ENCODE measurements at regions not wholly inside any gene's neighbourhood (a gene's known extent, or its start where the extent isn't known, plus 50 kb on each side); places are given as distances from the start of the nearest gene placed in this dataset.
A peak's percentile ranks its signal among the peaks of the same experiment; 100 is the strongest.

DNA sequence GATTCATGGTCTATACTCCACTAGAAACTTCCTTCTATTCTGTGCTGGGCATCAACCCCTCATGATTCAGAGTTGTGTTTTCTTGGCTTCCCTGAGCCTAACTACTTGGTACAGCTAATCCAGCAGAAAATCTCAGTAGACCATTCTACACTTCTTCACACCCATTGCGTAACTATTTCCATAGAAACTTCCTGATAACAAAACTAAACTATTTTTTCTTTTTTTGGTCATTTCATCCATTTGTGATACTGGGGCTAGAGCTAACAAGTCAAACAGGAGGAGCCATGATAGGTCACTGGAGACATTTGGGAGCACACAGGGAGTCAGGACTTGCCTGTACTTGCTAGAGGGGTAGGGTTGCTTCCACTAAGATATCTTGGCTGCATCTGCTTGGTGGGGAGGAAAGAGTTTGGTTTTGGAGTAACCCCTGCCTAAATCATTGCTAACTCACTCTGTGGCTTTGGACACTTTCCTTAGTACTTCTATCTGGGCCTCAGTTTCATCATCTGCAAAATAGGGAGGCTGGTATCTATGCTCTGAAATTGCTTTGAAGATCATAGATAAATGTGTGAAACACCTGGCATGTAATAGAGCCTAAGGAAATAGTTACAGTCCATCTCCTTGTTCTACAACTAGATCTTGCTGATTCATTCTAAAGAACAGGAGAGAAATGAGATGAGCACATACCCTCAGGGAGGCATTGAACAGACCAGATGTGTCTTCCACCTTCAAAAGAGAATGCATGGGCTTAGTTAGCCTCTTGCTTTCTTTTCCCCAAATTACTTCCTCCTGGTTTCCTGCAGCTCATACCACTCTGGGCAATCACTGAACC is 127.9 kb upstream of the ADGRF1 start:
- Histone ChIP-seq H3K27me3 (replicated peaks; ENCODE audit: control insufficient read depth, insufficient read depth, low read length) (no peaks in the 10 kb centered on the region), H3K36me3 (ENCODE audit: control insufficient read depth, insufficient read depth, low read length) (no peaks in the 10 kb centered on the region), H3K4me1 (peaks cover 24% of the 10 kb centered on the region), H3K9me3 (no peaks in the 10 kb centered on the region), H3K4me3 (ENCODE audit: low read depth, low read length) (no peak overlapping the region)
- Mint-ChIP-seq H3K4me3 (ENCODE audit: unreplicated experiment) (no peak overlapping the region), H3K27me3 (ENCODE audit: insufficient read depth, unreplicated experiment) (no peaks in the 10 kb centered on the region), H3K36me3 (ENCODE audit: insufficient read depth, unreplicated experiment) (peaks cover 4% of the 10 kb centered on the region), H3K27ac (ENCODE audit: unreplicated experiment) (peak overlapping the region; percentile 55), H3K9me3 (ENCODE audit: unreplicated experiment) (peaks cover 13% of the 10 kb centered on the region), H3K4me1 (ENCODE audit: low read depth, unreplicated experiment) (peaks cover 25% of the 10 kb centered on the region)
- TF ChIP-seq, protein P1, sequence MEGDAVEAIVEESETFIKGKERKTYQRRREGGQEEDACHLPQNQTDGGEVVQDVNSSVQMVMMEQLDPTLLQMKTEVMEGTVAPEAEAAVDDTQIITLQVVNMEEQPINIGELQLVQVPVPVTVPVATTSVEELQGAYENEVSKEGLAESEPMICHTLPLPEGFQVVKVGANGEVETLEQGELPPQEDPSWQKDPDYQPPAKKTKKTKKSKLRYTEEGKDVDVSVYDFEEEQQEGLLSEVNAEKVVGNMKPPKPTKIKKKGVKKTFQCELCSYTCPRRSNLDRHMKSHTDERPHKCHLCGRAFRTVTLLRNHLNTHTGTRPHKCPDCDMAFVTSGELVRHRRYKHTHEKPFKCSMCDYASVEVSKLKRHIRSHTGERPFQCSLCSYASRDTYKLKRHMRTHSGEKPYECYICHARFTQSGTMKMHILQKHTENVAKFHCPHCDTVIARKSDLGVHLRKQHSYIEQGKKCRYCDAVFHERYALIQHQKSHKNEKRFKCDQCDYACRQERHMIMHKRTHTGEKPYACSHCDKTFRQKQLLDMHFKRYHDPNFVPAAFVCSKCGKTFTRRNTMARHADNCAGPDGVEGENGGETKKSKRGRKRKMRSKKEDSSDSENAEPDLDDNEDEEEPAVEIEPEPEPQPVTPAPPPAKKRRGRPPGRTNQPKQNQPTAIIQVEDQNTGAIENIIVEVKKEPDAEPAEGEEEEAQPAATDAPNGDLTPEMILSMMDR (IDR thresholded peaks at IDR 0.05; ENCODE audit: insufficient read depth in 1 of 2, low read depth in 1 of 2, low read length in 1 of 2, severe bottlenecking in 1 of 2, unreplicated experiment in 1 of 2), result no peak
- no peak for DNase-seq
- BruUV-seq (replicated peaks), result no TSS peak
- intact Hi-C loops (cut with micrococcal nuclease; ENCODE audit: unreplicated experiment), result no loop called here
- ChIA-PET CTCF (no interaction called here), POLR2A (no interaction called here)

DNA sequence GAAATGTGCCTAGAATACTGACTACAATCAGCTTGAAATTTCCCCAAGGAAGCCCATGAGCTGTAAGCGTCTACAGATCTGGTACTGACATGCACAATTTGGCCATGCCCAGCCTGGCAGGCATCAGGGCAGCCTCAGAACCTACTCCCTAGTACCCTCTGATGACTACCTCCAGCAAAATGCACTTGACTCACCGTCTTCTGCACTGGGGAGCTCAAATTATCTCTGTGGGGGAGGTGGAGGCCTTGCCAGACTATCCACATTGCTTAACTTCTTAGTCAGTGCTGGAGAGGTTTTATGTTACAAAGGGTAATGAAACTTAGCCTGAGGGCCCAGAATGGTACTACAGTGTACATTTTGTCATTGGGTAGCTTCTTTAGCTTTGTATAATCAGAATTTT is 126.0 kb upstream of the ADGRF1 start:
- BruUV-seq (replicated peaks), result no TSS peak
- Mint-ChIP-seq H3K27me3 (ENCODE audit: insufficient read depth, unreplicated experiment) (no peaks in the 10 kb centered on the region), H3K36me3 (ENCODE audit: insufficient read depth, unreplicated experiment) (peaks cover 4% of the 10 kb centered on the region), H3K9me3 (ENCODE audit: unreplicated experiment) (peaks cover 13% of the 10 kb centered on the region), H3K4me1 (ENCODE audit: low read depth, unreplicated experiment) (peaks cover 30% of the 10 kb centered on the region), H3K4me3 (ENCODE audit: unreplicated experiment) (no peak overlapping the region), H3K27ac (ENCODE audit: unreplicated experiment) (no peak overlapping the region)
- Histone ChIP-seq H3K36me3 (ENCODE audit: control insufficient read depth, insufficient read depth, low read length) (no peaks in the 10 kb centered on the region), H3K9me3 (no peaks in the 10 kb centered on the region), H3K4me3 (ENCODE audit: low read depth, low read length) (no peak overlapping the region), H3K27me3 (replicated peaks; ENCODE audit: control insufficient read depth, insufficient read depth, low read length) (no peaks in the 10 kb centered on the region), H3K4me1 (peaks cover 24% of the 10 kb centered on the region)
- POLR2A ChIA-PET, result no interaction called here
- CTCF ChIA-PET, result no interaction called here
- peak; percentile 40 to 58 for DNase-seq
- intact Hi-C loops (cut with micrococcal nuclease; ENCODE audit: unreplicated experiment), result no loop called here
- TF ChIP-seq, protein P1 (IDR thresholded peaks at IDR 0.05; ENCODE audit: insufficient read depth in 1 of 2, low read depth in 1 of 2, low read length in 1 of 2, severe bottlenecking in 1 of 2, unreplicated experiment in 1 of 2), result no peak

DNA sequence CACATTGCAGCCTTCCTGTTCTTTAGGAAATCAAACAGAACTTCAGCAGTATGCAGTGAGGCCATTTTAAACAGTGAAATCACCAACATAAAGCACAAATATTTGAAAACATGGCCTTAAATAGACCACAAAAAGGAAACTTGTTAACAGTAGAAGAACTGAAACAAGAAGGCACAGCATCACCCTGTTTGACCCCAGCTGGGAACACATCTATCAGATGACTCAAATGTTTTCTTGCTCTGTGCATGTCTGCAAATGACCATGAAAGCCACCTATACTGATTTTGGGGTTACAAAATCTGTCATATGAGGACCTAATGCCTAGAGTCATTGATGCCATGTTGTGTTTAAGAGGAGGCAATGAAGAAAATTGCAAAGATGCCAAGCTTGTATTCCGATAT is 123.8 kb upstream of the ADGRF1 start:
- no peak for DNase-seq
- H3K27ac Mint-ChIP-seq (ENCODE audit: unreplicated experiment), result no peak overlapping the region
- peaks cover 31% of the 10 kb centered on the region for H3K4me1 Mint-ChIP-seq (ENCODE audit: low read depth, unreplicated experiment)
- ChIA-PET CTCF (no interaction called here), POLR2A (no interaction called here)
- no peak overlapping the region for H3K4me3 Mint-ChIP-seq (ENCODE audit: unreplicated experiment)
- Histone ChIP-seq H3K4me1 (peaks cover 24% of the 10 kb centered on the region), H3K36me3 (ENCODE audit: control insufficient read depth, insufficient read depth, low read length) (no peaks in the 10 kb centered on the region), H3K9me3 (no peaks in the 10 kb centered on the region), H3K27me3 (replicated peaks; ENCODE audit: control insufficient read depth, insufficient read depth, low read length) (no peaks in the 10 kb centered on the region), H3K4me3 (ENCODE audit: low read depth, low read length) (no peak overlapping the region)
- peaks cover 4% of the 10 kb centered on the region for H3K36me3 Mint-ChIP-seq (ENCODE audit: insufficient read depth, unreplicated experiment)
- BruUV-seq (replicated peaks), result no TSS peak
- H3K27me3 Mint-ChIP-seq (ENCODE audit: insufficient read depth, unreplicated experiment), result no peaks in the 10 kb centered on the region
- TF ChIP-seq, protein P1 (IDR thresholded peaks at IDR 0.05; ENCODE audit: insufficient read depth in 1 of 2, low read depth in 1 of 2, low read length in 1 of 2, severe bottlenecking in 1 of 2, unreplicated experiment in 1 of 2), result no peak
- intact Hi-C loops (cut with micrococcal nuclease; ENCODE audit: unreplicated experiment), result no loop called here
- peaks cover 13% of the 10 kb centered on the region for H3K9me3 Mint-ChIP-seq (ENCODE audit: unreplicated experiment)

All from Caco-2 (cell line).